Endothelial cell of umbilical vein (primary cell): ENCODE measurements at regions not wholly inside any gene's neighbourhood (a gene's known extent, or its start where the extent isn't known, plus 50 kb on each side); places are given as distances from the start of the nearest gene placed in this dataset.

Experiments
- BruUV-seq: library from RNA; stranded (reverse); fragments of 400-500 nt; replicated peaks from 2 replicates; lab custom pipeline; 2021; lab: Mats Ljungman, UMichigan
- CTCF ChIA-PET: fragments of 300-600, 350-600 bp; sonication (Branson Sonifier 250); formaldehyde crosslinking; loops from one replicate; lab custom pipeline; 2021; ENCODE audit warnings: antibody characterized with exemption, inconsistent platforms; lab: Charles Lee
- POLR2A ChIA-PET: fragments of 300-600, 350-600 bp; sonication (Branson Sonifier 250); formaldehyde crosslinking; loops from one replicate; lab custom pipeline; 2021; ENCODE audit warnings: antibody characterized with exemption, inconsistent platforms; lab: Charles Lee
- DNase-seq: peaks from one replicate; pipeline ENCODE4 v3.0.0-alpha.2; 2011; ENCODE audit warnings: low read depth, low spot score
- FAIRE-seq: peaks from 2 replicates; lab custom pipeline; 2011; peaks lifted over from hg19 to GRCh38; lab: Jason Lieb, UNC
- H2AFZ ChIP-seq: 2 replicates; pipeline ENCODE4 v1.6.0; 2012; ENCODE audit warnings: low read depth, low read length, control low read depth, inconsistent platforms
- H3K27ac ChIP-seq: 2 replicates; pipeline ENCODE4 v1.5.1; 2011; ENCODE audit warnings: low read depth, mild to moderate bottlenecking, control low read depth, low read length, moderate library complexity; ENCODE audit not compliant: insufficient read depth
- H3K27me3 ChIP-seq, 2 experiments: 2 replicates each; pipeline versions ENCODE4 v1.6.0 to v1.6.1; 2011; ENCODE audit warnings: low read length in 2 of 2, mixed read lengths in 1 of 2; ENCODE audit not compliant: control insufficient read depth in 2 of 2, insufficient read depth in 2 of 2
- H3K36me3 ChIP-seq, 2 experiments: 2 replicates in 1 of 2; 3 replicates in 1 of 2; pipeline ENCODE4 v1.5.1; 2011; ENCODE audit warnings: low read length in 2 of 2, mild to moderate bottlenecking in 1 of 2, moderate library complexity in 1 of 2; ENCODE audit not compliant: control insufficient read depth in 2 of 2, insufficient read depth in 2 of 2; ENCODE audit errors: extremely low read depth in 1 of 2
- H3K4me1 ChIP-seq: 3 replicates; pipeline ENCODE4 v1.5.1; 2011; ENCODE audit warnings: mild to moderate bottlenecking, low read length; ENCODE audit not compliant: control insufficient read depth, insufficient read depth; ENCODE audit errors: extremely low read depth
- H3K4me2 ChIP-seq: 2 replicates; pipeline ENCODE4 v1.6.1; 2011; ENCODE audit warnings: low read length, control low read depth, mixed read lengths; ENCODE audit not compliant: insufficient read depth
- H3K4me3 ChIP-seq, 3 experiments: fragments of 200-600 bp in 1 of 3; sonication (generic), shearing (Covaris generic) in 1 of 3; replicated peaks in 1 of 3; 2 replicates each; pipeline ENCODE4 v1.5.1; 2011 to 2016; ENCODE audit warnings: control low read depth in 3 of 3, low read length in 3 of 3, mild to moderate bottlenecking in 2 of 3, inconsistent platforms in 1 of 3, low read depth in 1 of 3, moderate library complexity in 1 of 3; ENCODE audit not compliant: insufficient read depth in 1 of 3
- H3K79me2 ChIP-seq: 2 replicates; pipeline ENCODE4 v1.6.0; 2012; ENCODE audit warnings: low read length, inconsistent platforms; ENCODE audit not compliant: control insufficient read depth, insufficient read depth
- H3K9ac ChIP-seq: replicated peaks from 2 replicates; pipeline ENCODE3; 2011; ENCODE audit warnings: low read length, control low read depth; ENCODE audit not compliant: insufficient read depth; ENCODE audit errors: extremely low read depth
- H3K9me1 ChIP-seq: replicated peaks from 3 replicates; pipeline ENCODE4 v1.6.0; 2011; ENCODE audit warnings: mild to moderate bottlenecking, low read length; ENCODE audit not compliant: control insufficient read depth, insufficient read depth; ENCODE audit errors: extremely low read depth
- H3K9me3 ChIP-seq: replicated peaks from 2 replicates; pipeline ENCODE4 v1.5.1; 2012; ENCODE audit warnings: low read length, inconsistent platforms; ENCODE audit not compliant: control insufficient read depth, insufficient read depth
- H4K20me1 ChIP-seq: replicated peaks from 2 replicates; pipeline ENCODE3; 2011; ENCODE audit warnings: mild to moderate bottlenecking, low read length; ENCODE audit not compliant: control insufficient read depth, insufficient read depth; ENCODE audit errors: extremely low read depth
- CTCF ChIP-seq, 2 donors: IDR thresholded peaks; 1 replicate in 1 of 2; 2 replicates in 1 of 2; pipeline ENCODE4 v1.5.1; 2011; ENCODE audit warnings: low read length in 2 of 2, mild to moderate bottlenecking in 2 of 2, moderate library complexity in 2 of 2, control low read depth in 1 of 2, inconsistent platforms in 1 of 2, low read depth in 1 of 2; ENCODE audit not compliant: insufficient read depth in 1 of 2; ENCODE audit errors: extremely low read depth in 1 of 2
- EZH2 ChIP-seq: IDR thresholded peaks from 2 replicates; pipeline ENCODE4 v1.6.1; 2012; ENCODE audit warnings: borderline replicate concordance, low read depth, mild to moderate bottlenecking, moderate library complexity, low read length, inconsistent platforms; ENCODE audit not compliant: severe bottlenecking
- FOS ChIP-seq: IDR thresholded peaks from 2 replicates; pipeline ENCODE4 v1.6.1; 2011; ENCODE audit warnings: mild to moderate bottlenecking, low read length, moderate library complexity, borderline replicate concordance; ENCODE audit not compliant: insufficient read depth
- GATA2 ChIP-seq: IDR thresholded peaks from 2 replicates; pipeline ENCODE4 v1.7.0; 2011; ENCODE audit warnings: low read depth, mild to moderate bottlenecking, moderate library complexity, mixed read lengths, low read length; ENCODE audit not compliant: insufficient read length, insufficient read depth
- JUN ChIP-seq: IDR thresholded peaks from 2 replicates; pipeline ENCODE4 v1.6.1; 2011; ENCODE audit warnings: borderline replicate concordance, low read depth; ENCODE audit not compliant: insufficient read length, insufficient read depth
- MYC ChIP-seq: IDR thresholded peaks from one replicate; pipeline ENCODE4 v1.6.1; 2011; ENCODE audit warnings: mild to moderate bottlenecking, low read depth, low read length
- POLR2A ChIP-seq: IDR thresholded peaks from 2 replicates; pipeline ENCODE4 v1.6.1; 2012; ENCODE audit warnings: low read depth, mild to moderate bottlenecking, control low read depth, low read length
- POLR2AphosphoS5 ChIP-seq: IDR thresholded peaks from 2 replicates; pipeline ENCODE4 v1.6.1; 2012; ENCODE audit warnings: low read depth, mild to moderate bottlenecking, control low read depth, low read length, moderate library complexity; ENCODE audit not compliant: insufficient read depth
- dilution Hi-C: fragments of 300-500 bp; cut with MboI; formaldehyde crosslinking; loops from one replicate; pipeline ENCODE4 v1.15.0; 2019; ENCODE audit warnings: low sequenced_read_pairs; ENCODE audit not compliant: extremely low pct_ligation_motif_present
- intact Hi-C: fragments of 100-400 bp; cut with micrococcal nuclease; formaldehyde crosslinking; loops from one replicate; pipeline ENCODE4 v1.10.0; 2022
- TF ChIP-seq, protein P1 (sequence below): IDR thresholded peaks from 2 replicates; pipeline ENCODE4 v1.6.1; 2011; ENCODE audit not compliant: insufficient read depth, insufficient read length

DNA sequence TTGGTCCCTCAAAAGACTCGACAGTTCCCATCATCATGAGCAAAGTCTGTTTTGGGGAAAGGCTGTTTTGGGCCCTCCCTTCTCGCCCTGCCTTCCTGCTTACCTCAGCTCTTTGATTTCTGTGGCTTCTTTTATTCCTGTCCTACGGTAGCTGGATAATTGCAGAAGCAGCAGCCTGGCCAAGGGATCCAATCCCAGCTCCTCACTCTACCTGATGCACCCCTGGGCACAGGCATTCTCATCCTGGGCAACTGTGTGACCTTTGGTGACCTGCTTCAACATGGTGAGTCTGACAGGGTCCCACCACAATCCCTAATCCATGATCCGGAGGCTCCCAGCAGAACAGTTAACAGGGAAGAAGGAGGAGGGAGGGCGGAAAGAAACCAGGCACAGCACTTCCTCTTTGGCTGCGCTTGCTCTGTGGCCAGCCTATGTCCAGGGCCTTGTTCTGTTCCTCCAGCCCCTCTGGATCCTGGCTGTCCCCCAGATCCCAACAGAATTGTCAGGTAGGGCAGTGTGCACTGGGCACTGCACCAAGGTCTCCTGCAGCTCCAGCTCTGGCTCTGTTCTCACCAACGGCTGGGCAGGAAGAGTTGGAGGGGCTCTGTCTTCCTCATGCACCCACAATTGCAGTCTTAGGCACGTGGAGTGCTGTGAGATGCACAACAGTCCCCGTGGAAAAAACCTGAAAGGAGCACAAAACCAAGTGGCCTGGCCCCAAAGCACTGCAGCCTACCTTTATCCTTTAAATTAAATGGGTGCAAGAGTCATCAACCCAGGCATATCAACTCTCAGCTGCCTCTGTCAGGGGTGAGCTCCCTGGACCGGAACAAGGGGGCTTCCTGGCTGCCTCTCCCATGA is 144.4 kb downstream of the PTPN20 start:
- no peaks in the 10 kb centered on the region for H3K4me1 ChIP-seq
- POLR2A ChIA-PET: no interaction called here
- no peaks in the 10 kb centered on the region for H3K27me3 ChIP-seq
- H3K4me2 ChIP-seq: no peak overlapping the region
- H3K36me3 ChIP-seq: no peaks in the 10 kb centered on the region
- FAIRE-seq (no peak), DNase-seq (no peak)
- no peaks in the 10 kb centered on the region for H4K20me1 ChIP-seq
- intact Hi-C loops (no loop called here), dilution Hi-C loops (no loop called here)
- H3K9me3 ChIP-seq: no peaks in the 10 kb centered on the region
- H3K79me2 ChIP-seq: no peaks in the 10 kb centered on the region
- H3K9me1 ChIP-seq: no peaks in the 10 kb centered on the region
- H3K27ac ChIP-seq: no peak overlapping the region
- CTCF ChIA-PET: interaction anchor here (1.0 to 1.2 kb wide), 2 partner anchors 8 to 256 kb away, joined by 3 read pairs; no protein-coding TSS in a partner anchor
- no peak overlapping the region for H3K4me3 ChIP-seq
- H3K9ac ChIP-seq: no peak overlapping the region
- H2AFZ ChIP-seq: no peak overlapping the region
- BruUV-seq: no TSS peak
- no peak for TF ChIP-seq MYC
- no peak for TF ChIP-seq POLR2A
- no peak for TF ChIP-seq POLR2AphosphoS5
- TF ChIP-seq FOS: no peak
- TF ChIP-seq GATA2: no peak
- TF ChIP-seq, protein P1, sequence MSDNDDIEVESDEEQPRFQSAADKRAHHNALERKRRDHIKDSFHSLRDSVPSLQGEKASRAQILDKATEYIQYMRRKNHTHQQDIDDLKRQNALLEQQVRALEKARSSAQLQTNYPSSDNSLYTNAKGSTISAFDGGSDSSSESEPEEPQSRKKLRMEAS: no peak
- no peak for TF ChIP-seq CTCF (IDR thresholded peaks at IDR 0.05; ENCODE audit: extremely low read depth in 1 of 2, insufficient read depth in 1 of 2, low read depth in 1 of 2, low read length in 2 of 2)
- no peak for TF ChIP-seq EZH2
- TF ChIP-seq JUN: no peak
